ENCODE measurements at regions not wholly inside any gene's neighbourhood (a gene's known extent, or its start where the extent isn't known, plus 50 kb on each side); places are given as distances from the start of the nearest gene placed in this dataset.

DNA sequence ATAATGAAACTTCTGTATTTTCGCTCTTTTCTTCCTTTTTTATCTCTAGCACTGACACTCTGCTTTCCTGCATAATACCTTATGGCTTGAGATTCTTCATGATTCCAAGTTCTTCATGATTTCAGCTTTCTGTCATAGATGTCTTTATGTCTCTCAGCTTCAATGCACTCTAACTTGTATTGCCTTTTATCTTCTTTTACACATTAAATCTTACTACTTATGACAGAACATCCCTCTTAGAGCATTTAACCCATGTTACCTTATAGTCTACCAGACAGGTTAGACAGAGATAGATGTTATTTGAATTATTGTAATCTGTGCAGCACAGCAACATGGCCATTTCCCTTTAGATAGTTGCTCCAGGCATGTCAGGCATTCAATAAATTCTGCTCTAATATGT is 1475.7 kb upstream of the TMEFF2 start:
- no peaks in the 10 kb centered on the region for H3K27me3 ChIP-seq (ENCODE audit: insufficient read depth, low read depth, severe bottlenecking)
- no peaks in the 10 kb centered on the region for H3K9me3 ChIP-seq (ENCODE audit: severe bottlenecking)
- no peak for TF ChIP-seq CTCF (IDR thresholded peaks at IDR 0.05; ENCODE audit: low read depth, low read length)
- no peak for DNase-seq
- no peak overlapping the region for H3K4me3 ChIP-seq (ENCODE audit: low read depth, low read length)
- H3K27ac ChIP-seq = no peak overlapping the region
- no peaks in the 10 kb centered on the region for H3K36me3 ChIP-seq

DNA sequence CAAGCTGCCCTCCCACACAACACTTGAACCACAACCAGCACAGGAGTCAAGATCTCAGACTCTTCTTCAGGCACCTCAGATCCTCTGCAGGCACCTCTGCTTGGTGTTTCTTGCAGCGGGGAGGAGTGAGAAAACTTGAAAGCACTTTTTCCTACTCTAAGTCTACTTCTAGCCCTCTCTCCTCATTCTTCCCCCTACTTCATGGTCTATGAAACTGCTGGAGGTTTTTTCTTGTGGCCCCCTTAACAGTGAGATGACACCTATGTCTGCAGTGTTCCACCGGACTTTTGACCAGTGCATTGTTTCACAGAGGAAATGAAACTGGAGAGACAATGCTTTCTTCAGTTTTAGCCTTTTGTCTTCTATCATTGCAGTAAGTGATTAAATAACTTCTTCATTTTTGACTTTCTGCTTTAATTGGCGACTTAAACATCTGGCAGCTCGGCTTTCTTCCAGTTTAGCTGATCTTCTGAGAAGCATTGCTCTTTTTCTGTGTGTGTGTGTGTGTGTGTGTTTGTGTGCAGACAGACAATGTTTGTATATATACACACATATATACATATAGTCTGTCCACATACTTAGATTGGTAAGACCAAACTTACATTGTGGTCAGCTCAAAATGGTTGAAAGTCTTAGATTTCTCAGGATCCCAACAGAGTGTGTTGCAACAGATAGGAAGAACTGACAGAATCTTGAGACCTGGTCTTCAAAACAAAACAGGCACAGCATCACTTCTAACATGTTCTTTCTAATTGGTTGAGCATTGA is 1474.0 kb upstream of the TMEFF2 start:
- TF ChIP-seq CTCF (IDR thresholded peaks at IDR 0.05; ENCODE audit: low read depth, low read length) = no peak
- no peaks in the 10 kb centered on the region for H3K36me3 ChIP-seq
- H3K27ac ChIP-seq = no peak overlapping the region
- DNase-seq = no peak
- H3K27me3 ChIP-seq (ENCODE audit: insufficient read depth, low read depth, severe bottlenecking) = no peaks in the 10 kb centered on the region
- no peaks in the 10 kb centered on the region for H3K9me3 ChIP-seq (ENCODE audit: severe bottlenecking)
- no peak overlapping the region for H3K4me3 ChIP-seq (ENCODE audit: low read depth, low read length)

GRCh38 chr2:193627927-193628272 is 1433.2 kb upstream of the TMEFF2 start:
- DNase-seq = no peak
- Histone ChIP-seq H3K4me3 (ENCODE audit: low read depth, low read length) (no peak overlapping the region), H3K27ac (no peak overlapping the region), H3K27me3 (ENCODE audit: insufficient read depth, low read depth, severe bottlenecking) (no peaks in the 10 kb centered on the region), H3K9me3 (ENCODE audit: severe bottlenecking) (no peaks in the 10 kb centered on the region), H3K36me3 (no peaks in the 10 kb centered on the region)
- no peak for TF ChIP-seq CTCF (IDR thresholded peaks at IDR 0.05; ENCODE audit: low read depth, low read length)

- no peak overlapping the region for H3K4me3 ChIP-seq (ENCODE audit: low read depth, low read length)
- no peak overlapping the region for H3K27ac ChIP-seq
- H3K9me3 ChIP-seq (ENCODE audit: severe bottlenecking) = no peaks in the 10 kb centered on the region
- H3K36me3 ChIP-seq = no peaks in the 10 kb centered on the region
- no peaks in the 10 kb centered on the region for H3K27me3 ChIP-seq (ENCODE audit: insufficient read depth, low read depth, severe bottlenecking)
- no peak for TF ChIP-seq CTCF (IDR thresholded peaks at IDR 0.05; ENCODE audit: low read depth, low read length)
- no peak for DNase-seq
Measured at GRCh38 chr2:193627187-193627926, 1432.6 kb upstream of the TMEFF2 start.

DNA sequence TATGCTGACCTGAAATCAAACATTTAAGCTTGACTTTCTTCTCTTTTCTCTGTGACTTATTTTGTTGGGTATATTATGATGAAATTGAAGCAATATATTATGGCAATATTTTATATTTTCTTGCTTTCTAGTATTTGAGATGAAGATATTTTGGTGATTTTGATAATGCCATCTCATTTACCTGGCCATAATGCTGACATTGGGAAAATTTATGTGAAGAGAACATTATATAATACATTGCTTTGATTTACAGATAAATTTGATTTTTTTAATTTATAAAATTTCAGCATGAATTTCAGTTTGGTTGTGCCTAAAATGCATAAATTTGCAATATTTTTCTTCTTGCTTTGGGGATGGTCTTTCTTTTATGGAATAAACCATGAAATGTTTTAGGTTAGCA is 1413.7 kb upstream of the TMEFF2 start:
- Histone ChIP-seq H3K36me3 (no peaks in the 10 kb centered on the region), H3K27ac (no peak overlapping the region), H3K27me3 (ENCODE audit: insufficient read depth, low read depth, severe bottlenecking) (no peaks in the 10 kb centered on the region), H3K9me3 (ENCODE audit: severe bottlenecking) (no peaks in the 10 kb centered on the region), H3K4me3 (ENCODE audit: low read depth, low read length) (no peak overlapping the region)
- no peak for DNase-seq
- no peak for TF ChIP-seq CTCF (IDR thresholded peaks at IDR 0.05; ENCODE audit: low read depth, low read length)

All from WERI-Rb-1 (cell line).